ENCODE measurements at regions not wholly inside any gene's neighbourhood (a gene's known extent, or its start where the extent isn't known, plus 50 kb on each side); places are given as distances from the start of the nearest gene placed in this dataset.

DNA sequence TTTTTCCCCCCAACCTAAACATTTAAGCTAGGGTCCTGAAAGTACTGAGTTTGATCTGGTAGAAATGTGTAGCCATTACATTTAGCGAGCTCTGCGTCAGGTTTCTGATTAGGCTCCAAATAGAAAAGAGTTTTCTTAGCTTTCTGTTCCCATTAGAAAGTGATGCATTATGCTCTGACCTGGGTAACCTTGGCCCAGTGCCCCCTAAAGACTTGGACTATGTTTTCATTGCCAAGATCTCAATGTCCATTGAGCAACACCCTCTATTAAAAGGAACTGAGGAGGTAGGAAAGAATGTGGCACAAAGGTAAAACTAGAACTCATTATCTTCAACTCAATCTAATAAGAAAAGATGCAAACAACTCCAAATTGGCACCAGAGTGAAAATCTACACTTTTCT lies 358.9 kb upstream of the PCSK5 start:
- Histone ChIP-seq H3K9ac (ENCODE audit: extremely low read depth, insufficient read length, low read length) (no peak overlapping the region), H4K5ac (ENCODE audit: insufficient read length, low read depth, low read length) (no peak overlapping the region), H4K91ac (ENCODE audit: insufficient read length, low read depth, low read length) (no peak overlapping the region), H3T11ph (ENCODE audit: low read length) (no peak overlapping the region), H3K79me2 (ENCODE audit: insufficient read depth, low read length) (no peaks in the 10 kb centered on the region), H3K56ac (ENCODE audit: insufficient read length, low read depth, low read length) (no peak overlapping the region), H3K9me3 (ENCODE audit: control insufficient read depth, low read depth, low read length) (no peaks in the 10 kb centered on the region), H2AFZ (ENCODE audit: low read length) (no peak overlapping the region), H2BK15ac (ENCODE audit: low read depth, low read length) (no peak overlapping the region), H2BK120ac (ENCODE audit: low read depth, low read length, poor library complexity, severe bottlenecking) (no peak overlapping the region), H3K4me2 (ENCODE audit: insufficient read depth, insufficient read length, low read length) (no peak overlapping the region), H2BK20ac (ENCODE audit: low read depth, low read length, poor library complexity, severe bottlenecking) (no peak overlapping the region), H2BK12ac (ENCODE audit: insufficient read length, low read depth, low read length) (no peak overlapping the region), H3K23ac (ENCODE audit: insufficient read length, low read depth, low read length) (no peak overlapping the region), H3K23me2 (ENCODE audit: insufficient read length, low read depth, low read length, poor library complexity, severe bottlenecking) (no peaks in the 10 kb centered on the region), H3K27ac (ENCODE audit: insufficient read length, low read depth, low read length) (no peak overlapping the region), H3K79me1 (ENCODE audit: insufficient read depth, low read depth, low read length, poor library complexity, severe bottlenecking) (no peaks in the 10 kb centered on the region), H2AK5ac (ENCODE audit: insufficient read length, low read length) (no peak overlapping the region), H4K20me1 (ENCODE audit: control insufficient read depth, insufficient read depth, insufficient read length) (no peaks in the 10 kb centered on the region), H3K18ac (ENCODE audit: insufficient read length, low read depth, low read length) (no peak overlapping the region), H2BK5ac (ENCODE audit: insufficient read length, low read length) (no peak overlapping the region), H3K27me3 (ENCODE audit: insufficient read depth, low read length) (no peaks in the 10 kb centered on the region), H3K14ac (ENCODE audit: insufficient read depth, low read length) (no peak overlapping the region), H4K8ac (replicated peaks; ENCODE audit: insufficient read length, low read depth, low read length) (no peak overlapping the region), H3K4me1 (ENCODE audit: insufficient read depth, low read length) (no peaks in the 10 kb centered on the region), H3K4ac (ENCODE audit: low read depth, low read length) (no peak overlapping the region)
- no peaks in the 10 kb centered on the region for H3K4me1 Mint-ChIP-seq
- no peaks in the 10 kb centered on the region; the same call in 1 of the 2 replicates for H3K27me3 Mint-ChIP-seq (ENCODE audit: low read depth)
- no peaks in the 10 kb centered on the region; a peak in 2 of 5 replicates for H3K9me3 Mint-ChIP-seq
- DNase-seq: no peak
- H3K36me3 Mint-ChIP-seq (ENCODE audit: insufficient read depth in 1 of 3, low read depth in 3 of 3): peaks cover 0 to 2% (median 0%) of the 10 kb centered on the region in 3 experiments; a peak in 3 of 7 replicates
- no peak overlapping the region for H3K27ac Mint-ChIP-seq
- no CpG with 5 or more reads among the region's 2 CpGs for WGBS (ENCODE audit: extremely low coverage, insufficient read length, low lambda C conversion rate)
- no peak overlapping the region for H3K4me3 Mint-ChIP-seq
- TF ChIP-seq, protein P1, sequence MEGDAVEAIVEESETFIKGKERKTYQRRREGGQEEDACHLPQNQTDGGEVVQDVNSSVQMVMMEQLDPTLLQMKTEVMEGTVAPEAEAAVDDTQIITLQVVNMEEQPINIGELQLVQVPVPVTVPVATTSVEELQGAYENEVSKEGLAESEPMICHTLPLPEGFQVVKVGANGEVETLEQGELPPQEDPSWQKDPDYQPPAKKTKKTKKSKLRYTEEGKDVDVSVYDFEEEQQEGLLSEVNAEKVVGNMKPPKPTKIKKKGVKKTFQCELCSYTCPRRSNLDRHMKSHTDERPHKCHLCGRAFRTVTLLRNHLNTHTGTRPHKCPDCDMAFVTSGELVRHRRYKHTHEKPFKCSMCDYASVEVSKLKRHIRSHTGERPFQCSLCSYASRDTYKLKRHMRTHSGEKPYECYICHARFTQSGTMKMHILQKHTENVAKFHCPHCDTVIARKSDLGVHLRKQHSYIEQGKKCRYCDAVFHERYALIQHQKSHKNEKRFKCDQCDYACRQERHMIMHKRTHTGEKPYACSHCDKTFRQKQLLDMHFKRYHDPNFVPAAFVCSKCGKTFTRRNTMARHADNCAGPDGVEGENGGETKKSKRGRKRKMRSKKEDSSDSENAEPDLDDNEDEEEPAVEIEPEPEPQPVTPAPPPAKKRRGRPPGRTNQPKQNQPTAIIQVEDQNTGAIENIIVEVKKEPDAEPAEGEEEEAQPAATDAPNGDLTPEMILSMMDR (conservative IDR thresholded peaks at IDR 0.05): no peak

Measured in H9 (cell line).